GM18858 (cell line): ENCODE measurements at regions not wholly inside any gene's neighbourhood (a gene's known extent, or its start where the extent isn't known, plus 50 kb on each side); places are given as distances from the start of the nearest gene placed in this dataset.

Experiments used
- ATAC-seq: cut with Tn5 transposase; IDR thresholded peaks from one replicate; pipeline ENCODE4 v1.9.1; 2021; ENCODE audit not compliant: unreplicated experiment

GRCh38 chr3:30113906-30114305 lies 492.5 kb upstream of the TGFBR2 start:
- ATAC-seq = no peak

- ATAC-seq = no peak
Measured at GRCh38 chr3:30114918-30115317, 491.5 kb upstream of the TGFBR2 start.

- no peak for ATAC-seq
Measured at GRCh38 chr3:30122359-30122758, 484.0 kb upstream of the TGFBR2 start.

GRCh38 chr3:30123224-30123623 lies 483.2 kb upstream of the TGFBR2 start:
- no peak for ATAC-seq

GRCh38 chr3:30123755-30124154 lies 482.6 kb upstream of the TGFBR2 start:
- ATAC-seq = no peak

GRCh38 chr3:30124435-30125370 lies 481.7 kb upstream of the TGFBR2 start:
- ATAC-seq = no peak

- ATAC-seq = no peak
Measured at GRCh38 chr3:30129765-30130164, 476.6 kb upstream of the TGFBR2 start.

GRCh38 chr3:30130391-30130790 lies 476.0 kb upstream of the TGFBR2 start:
- no peak for ATAC-seq

GRCh38 chr3:30131191-30131590 lies 475.2 kb upstream of the TGFBR2 start:
- no peak for ATAC-seq

GRCh38 chr3:30135190-30135589 lies 471.2 kb upstream of the TGFBR2 start:
- ATAC-seq = no peak

- no peak for ATAC-seq
Measured at GRCh38 chr3:30139283-30139682, 467.1 kb upstream of the TGFBR2 start.

- no peak for ATAC-seq
Measured at GRCh38 chr3:30140356-30141075, 465.9 kb upstream of the TGFBR2 start.

- ATAC-seq = no peak
Measured at GRCh38 chr3:30141178-30141581, 465.2 kb upstream of the TGFBR2 start.

- no peak for ATAC-seq
Measured at GRCh38 chr3:30141927-30142326, 464.5 kb upstream of the TGFBR2 start.

GRCh38 chr3:30142946-30143345 lies 463.5 kb upstream of the TGFBR2 start:
- no peak for ATAC-seq

- no peak for ATAC-seq
Measured at GRCh38 chr3:30145281-30145680, 461.1 kb upstream of the TGFBR2 start.

GRCh38 chr3:30146978-30147377 lies 459.4 kb upstream of the TGFBR2 start:
- ATAC-seq = no peak

GRCh38 chr3:30154853-30155252 lies 451.5 kb upstream of the TGFBR2 start:
- no peak for ATAC-seq

GRCh38 chr3:30155755-30156154 lies 450.6 kb upstream of the TGFBR2 start:
- ATAC-seq = no peak

- no peak for ATAC-seq
Measured at GRCh38 chr3:30156586-30157498, 449.6 kb upstream of the TGFBR2 start.

GRCh38 chr3:30161375-30161774 lies 445.0 kb upstream of the TGFBR2 start:
- no peak for ATAC-seq
